ENCODE measurements at regions not wholly inside any gene's neighbourhood (a gene's known extent, or its start where the extent isn't known, plus 50 kb on each side); places are given as distances from the start of the nearest gene placed in this dataset.
A peak's percentile ranks its signal among the peaks of the same experiment; 100 is the strongest.

GRCh38 chr2:221077799-221078198, 494.3 kb downstream of the EPHA4 start:
- DNase-seq = no peak

GRCh38 chr2:221085341-221085900, 486.7 kb downstream of the EPHA4 start:
- DNase-seq = no peak

GRCh38 chr2:221085936-221086335, 486.2 kb downstream of the EPHA4 start:
- DNase-seq = no peak

- no peak for DNase-seq
Measured at GRCh38 chr2:221087779-221088178, 484.3 kb downstream of the EPHA4 start.

GRCh38 chr2:221088506-221088905, 483.6 kb downstream of the EPHA4 start:
- no peak for DNase-seq

- no peak for DNase-seq
Measured at GRCh38 chr2:221095356-221095755, 476.7 kb downstream of the EPHA4 start.

GRCh38 chr2:221096706-221097567, 475.2 kb downstream of the EPHA4 start:
- no peak for DNase-seq

- no peak for DNase-seq
Measured at GRCh38 chr2:221097568-221097915, 474.6 kb downstream of the EPHA4 start.

- no peak for DNase-seq
Measured at GRCh38 chr2:221097949-221098348, 474.2 kb downstream of the EPHA4 start.

GRCh38 chr2:221100467-221101089, 471.5 kb downstream of the EPHA4 start:
- DNase-seq = no peak

GRCh38 chr2:221102896-221103688, 469.0 kb downstream of the EPHA4 start:
- no peak for DNase-seq

GRCh38 chr2:221103930-221104329, 468.2 kb downstream of the EPHA4 start:
- DNase-seq = peak in 2 of 56 donors; percentile 14 to 20

- peak in 47 of 56 donors; percentile 4 to 69 (median 29) for DNase-seq
Measured at GRCh38 chr2:221104361-221104811, 467.7 kb downstream of the EPHA4 start.

- no peak for DNase-seq
Measured at GRCh38 chr2:221106241-221106640, 465.9 kb downstream of the EPHA4 start.

GRCh38 chr2:221107424-221107823, 464.7 kb downstream of the EPHA4 start:
- no peak for DNase-seq

- no peak for DNase-seq
Measured at GRCh38 chr2:221109552-221109951, 462.6 kb downstream of the EPHA4 start.

- no peak for DNase-seq
Measured at GRCh38 chr2:221111739-221112138, 460.4 kb downstream of the EPHA4 start.

GRCh38 chr2:221112744-221113143, 459.4 kb downstream of the EPHA4 start:
- no peak for DNase-seq

- DNase-seq = no peak
Measured at GRCh38 chr2:221115944-221116343, 456.2 kb downstream of the EPHA4 start.

- no peak for DNase-seq
Measured at GRCh38 chr2:221120643-221121042, 451.5 kb downstream of the EPHA4 start.

GRCh38 chr2:221123396-221123795, 448.7 kb downstream of the EPHA4 start:
- DNase-seq = no peak
